Activated CD8-positive, alpha-beta T cell treated with anti-CD3 and anti-CD28 coated beads, Interleukin-2, amount 10 ng/mL, durations not matched to agents 7 days and 5 days (primary cell): ENCODE measurements at regions not wholly inside any gene's neighbourhood (a gene's known extent, or its start where the extent isn't known, plus 50 kb on each side); places are given as distances from the start of the nearest gene placed in this dataset.
"Not testable (repeated sequence)": the region's sequence is repeated elsewhere in the genome, so short reads cannot be mapped to it uniquely, and the experiment has no call there.

Experiments used
- ATAC-seq: fragments of 150-1000 bp; cut with Tn5 transposase; one replicate; pipeline ENCODE4 v1.10.0; 2021; ENCODE audit warnings: moderate library complexity
- CTCF ChIA-PET: fragments of 350-600 bp; sonication (Branson Sonifier 250); formaldehyde crosslinking; loops from one replicate; lab custom pipeline; 2021; ENCODE audit warnings: antibody characterized with exemption; lab: Charles Lee
- POLR2A ChIA-PET: fragments of 350-600 bp; sonication (Branson Sonifier 250); formaldehyde crosslinking; loops from one replicate; lab custom pipeline; 2021; ENCODE audit warnings: antibody characterized with exemption; lab: Charles Lee
- DNase-seq: peaks from one replicate; pipeline ENCODE4 v3.0.0-alpha.2; 2020
- H3K27ac Mint-ChIP-seq: one replicate; pipeline ENCODE4 v1.8.0; 2021; ENCODE audit warnings: mild to moderate bottlenecking, mixed read lengths
- H3K27me3 Mint-ChIP-seq: one replicate; pipeline ENCODE4 v1.8.0; 2021; ENCODE audit warnings: low read depth, mixed read lengths
- H3K36me3 Mint-ChIP-seq: one replicate; pipeline ENCODE4 v1.8.0; 2021; ENCODE audit warnings: low read depth, mixed read lengths
- H3K4me1 Mint-ChIP-seq: one replicate; pipeline ENCODE4 v1.8.0; 2021; ENCODE audit warnings: low read depth, mixed read lengths
- H3K4me3 Mint-ChIP-seq: one replicate; pipeline ENCODE4 v1.8.0; 2021; ENCODE audit warnings: mild to moderate bottlenecking, mixed read lengths
- H3K9me3 Mint-ChIP-seq: one replicate; pipeline ENCODE4 v1.8.0; 2022; ENCODE audit warnings: mixed read lengths; ENCODE audit not compliant: insufficient read depth

GRCh38 chr19:23597661-23598060 is 89.4 kb downstream of the ZNF675 start:
- ChIA-PET POLR2A (no interaction called here), CTCF (no interaction called here)
- Mint-ChIP-seq H3K36me3 (no peaks in the 10 kb centered on the region), H3K27me3 (no peaks in the 10 kb centered on the region), H3K4me1 (no peaks in the 10 kb centered on the region), H3K4me3 (no peak overlapping the region), H3K27ac (no peak overlapping the region), H3K9me3 (peaks cover 34% of the 10 kb centered on the region)
- DNase-seq (no peak), ATAC-seq (no peak)

GRCh38 chr19:23596872-23597271 is 90.1 kb downstream of the ZNF675 start:
- Mint-ChIP-seq H3K4me3 (no peak overlapping the region), H3K9me3 (peaks cover 37% of the 10 kb centered on the region), H3K27me3 (no peaks in the 10 kb centered on the region), H3K27ac (no peak overlapping the region), H3K36me3 (no peaks in the 10 kb centered on the region), H3K4me1 (no peaks in the 10 kb centered on the region)
- ATAC-seq (no peak), DNase-seq (no peak)
- ChIA-PET POLR2A (no interaction called here), CTCF (no interaction called here)

DNA sequence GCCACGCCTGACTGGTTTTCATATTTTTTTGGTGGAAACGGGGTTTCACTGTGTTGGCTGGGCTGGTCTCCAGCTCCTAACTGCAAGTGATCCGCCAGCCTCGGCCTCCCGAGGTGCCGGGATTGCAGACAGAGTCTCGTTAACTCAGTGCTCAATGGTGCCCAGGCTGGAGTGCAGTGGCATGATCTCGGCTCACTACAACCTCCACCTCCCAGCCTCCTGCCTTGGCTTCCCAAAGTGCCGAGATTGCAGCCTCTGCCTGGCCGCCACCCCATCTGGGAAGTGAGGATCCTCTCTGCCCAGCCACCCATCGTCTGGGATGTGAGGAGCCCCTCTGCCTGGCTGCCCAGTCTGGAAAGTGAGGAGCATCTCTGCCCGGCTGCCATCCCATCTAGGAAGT is 92.7 kb downstream of the ZNF675 start:
- not testable (repeated sequence) for H3K4me1 Mint-ChIP-seq

GRCh38 chr19:23587546-23587945 is 99.5 kb downstream of the ZNF675 start:
- Mint-ChIP-seq H3K4me3 (no peak overlapping the region), H3K36me3 (no peaks in the 10 kb centered on the region), H3K27me3 (no peaks in the 10 kb centered on the region), H3K9me3 (peaks cover 19% of the 10 kb centered on the region), H3K27ac (no peak overlapping the region), H3K4me1 (no peaks in the 10 kb centered on the region)
- ChIA-PET POLR2A (no interaction called here), CTCF (no interaction called here)
- ATAC-seq = no peak
- no peak for DNase-seq

More for the DNA sequence above, 92.7 kb downstream of the ZNF675 start:
- DNase-seq, H3K27ac Mint-ChIP-seq, H3K4me3 Mint-ChIP-seq, ATAC-seq, H3K27me3 Mint-ChIP-seq, POLR2A ChIA-PET, H3K36me3 Mint-ChIP-seq, CTCF ChIA-PET: not testable (repeated sequence)
- peaks cover 47% of the 10 kb centered on the region for H3K9me3 Mint-ChIP-seq

DNA sequence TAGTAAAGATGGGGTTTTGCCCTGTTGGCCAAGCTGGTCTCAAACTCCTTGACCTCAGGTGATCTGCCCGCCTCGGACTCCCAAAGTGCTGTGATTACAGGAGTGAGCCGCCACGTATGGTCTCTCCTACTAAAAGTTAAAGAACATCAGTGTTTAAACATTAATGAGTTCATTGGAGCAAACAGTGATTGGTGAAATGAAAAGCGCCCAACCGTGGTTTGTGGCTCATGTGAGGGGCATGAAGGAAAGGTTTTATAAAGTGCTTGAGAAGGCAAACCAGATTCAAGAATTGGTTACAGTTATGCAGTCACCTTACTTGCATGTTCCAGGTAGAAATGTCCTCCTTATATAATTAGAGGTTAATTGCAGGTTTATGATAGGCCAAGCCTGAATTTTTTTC is 109.5 kb downstream of the ZNF675 start:
- ChIA-PET POLR2A (no interaction called here), CTCF (no interaction called here)
- ATAC-seq (no peak), DNase-seq (no peak)
- Mint-ChIP-seq H3K27me3 (no peaks in the 10 kb centered on the region), H3K4me3 (no peak overlapping the region), H3K27ac (no peak overlapping the region), H3K36me3 (no peaks in the 10 kb centered on the region), H3K9me3 (peaks cover 36% of the 10 kb centered on the region), H3K4me1 (no peaks in the 10 kb centered on the region)

- Mint-ChIP-seq H3K27me3 (no peaks in the 10 kb centered on the region), H3K9me3 (peaks cover 53% of the 10 kb centered on the region), H3K4me3 (no peak overlapping the region), H3K36me3 (peaks cover 3% of the 10 kb centered on the region), H3K27ac (no peak overlapping the region), H3K4me1 (no peaks in the 10 kb centered on the region)
- ChIA-PET CTCF (no interaction called here), POLR2A (no interaction called here)
- DNase-seq (no peak), ATAC-seq (no peak)
Measured at GRCh38 chr19:23571175-23571574, 115.8 kb downstream of the ZNF675 start.

DNA sequence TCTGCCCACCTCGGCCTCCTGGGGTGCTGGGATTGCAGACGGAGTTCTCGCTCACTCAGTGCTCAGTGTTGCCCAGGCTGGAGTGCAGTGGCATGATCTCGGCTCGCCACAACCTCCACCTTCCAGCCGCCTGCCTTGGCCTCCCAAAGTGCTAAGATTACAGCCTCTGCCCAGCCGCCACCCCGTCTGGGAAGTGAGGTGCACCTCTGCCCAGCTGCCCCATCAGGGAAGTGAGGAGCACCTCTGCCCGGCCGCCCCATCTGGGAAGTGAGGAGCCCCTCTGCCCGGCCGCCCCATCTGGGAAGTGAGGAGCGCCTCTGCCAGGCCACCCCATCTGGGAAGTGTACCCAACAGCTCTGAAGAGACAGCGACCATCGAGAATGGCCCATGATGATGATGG is 118.9 kb downstream of the ZNF675 start:
- H3K9me3 Mint-ChIP-seq = peaks cover 47% of the 10 kb centered on the region
- ATAC-seq, CTCF ChIA-PET: not testable (repeated sequence)

DNA sequence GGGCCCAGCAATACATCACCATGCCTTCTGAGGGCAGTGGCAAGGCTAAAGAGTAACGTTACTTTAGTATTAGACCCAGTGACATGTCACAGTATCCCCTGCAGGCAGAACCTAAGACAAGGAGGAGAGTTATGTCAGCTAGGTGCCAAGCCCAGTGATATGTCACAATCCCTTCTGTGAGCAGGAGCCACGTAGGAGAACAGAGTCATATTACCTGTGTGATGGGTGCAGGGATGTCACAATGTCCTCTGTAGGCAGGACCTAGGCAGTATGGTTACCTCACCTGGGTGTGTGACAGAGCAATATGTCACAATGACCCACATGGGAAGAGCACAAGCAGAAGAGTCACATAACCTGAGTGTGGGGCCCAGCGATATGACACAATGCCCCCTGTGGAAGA is 121.8 kb downstream of the ZNF675 start:
- H3K27me3 Mint-ChIP-seq = no peaks in the 10 kb centered on the region
- H3K36me3 Mint-ChIP-seq = peaks cover 3% of the 10 kb centered on the region
- no peak overlapping the region for H3K27ac Mint-ChIP-seq
- ATAC-seq (no peak), DNase-seq (no peak)
- H3K9me3 Mint-ChIP-seq = peaks cover 30% of the 10 kb centered on the region
- no peak overlapping the region for H3K4me3 Mint-ChIP-seq
- ChIA-PET CTCF (no interaction called here), POLR2A (no interaction called here)
- H3K4me1 Mint-ChIP-seq = no peaks in the 10 kb centered on the region

More for the DNA sequence above, 118.9 kb downstream of the ZNF675 start:
- H3K36me3 Mint-ChIP-seq, H3K4me1 Mint-ChIP-seq, H3K27me3 Mint-ChIP-seq, POLR2A ChIA-PET, DNase-seq, H3K4me3 Mint-ChIP-seq, H3K27ac Mint-ChIP-seq: not testable (repeated sequence)

DNA sequence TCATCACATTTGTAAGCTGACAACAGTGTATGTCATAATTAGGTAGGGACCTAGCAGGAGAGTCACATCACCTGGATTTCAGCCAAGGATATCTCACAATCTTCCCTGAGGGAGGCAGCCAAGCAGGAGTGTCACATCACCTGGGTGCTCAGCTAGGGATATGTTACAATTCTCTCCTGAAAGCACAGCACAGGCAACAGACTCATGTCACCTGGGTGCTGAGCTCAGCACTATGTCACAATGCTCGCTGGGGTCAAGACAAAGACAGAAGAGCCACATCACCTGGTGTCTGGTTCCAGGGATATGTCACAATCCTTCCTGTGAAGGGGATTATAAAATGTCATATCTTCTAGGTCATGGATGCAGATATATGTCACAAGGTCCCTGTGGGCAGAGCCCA is 123.7 kb downstream of the ZNF675 start:
- H3K9me3 Mint-ChIP-seq = peaks cover 18% of the 10 kb centered on the region
- H3K36me3 Mint-ChIP-seq = no peaks in the 10 kb centered on the region
- ChIA-PET POLR2A (no interaction called here), CTCF (no interaction called here)
- H3K4me1 Mint-ChIP-seq = no peaks in the 10 kb centered on the region
- DNase-seq = no peak
- no peaks in the 10 kb centered on the region for H3K27me3 Mint-ChIP-seq
- no peak for ATAC-seq
- H3K27ac Mint-ChIP-seq = no peak overlapping the region
- H3K4me3 Mint-ChIP-seq = no peak overlapping the region

- Mint-ChIP-seq H3K27ac (no peak overlapping the region), H3K4me3 (no peak overlapping the region), H3K9me3 (peaks cover 21% of the 10 kb centered on the region), H3K4me1 (no peaks in the 10 kb centered on the region), H3K27me3 (no peaks in the 10 kb centered on the region), H3K36me3 (no peaks in the 10 kb centered on the region)
- ATAC-seq = no peak
- CTCF ChIA-PET = no interaction called here
- DNase-seq = no peak
- POLR2A ChIA-PET = no interaction called here
Measured at GRCh38 chr19:23561341-23561740, 125.7 kb downstream of the ZNF675 start.

- H3K9me3 Mint-ChIP-seq = peaks cover 27% of the 10 kb centered on the region
- no peak overlapping the region for H3K27ac Mint-ChIP-seq
- no peaks in the 10 kb centered on the region for H3K36me3 Mint-ChIP-seq
- ATAC-seq (no peak), DNase-seq (no peak)
- H3K27me3 Mint-ChIP-seq = no peaks in the 10 kb centered on the region
- ChIA-PET POLR2A (no interaction called here), CTCF (no interaction called here)
- no peak overlapping the region for H3K4me3 Mint-ChIP-seq
- no peaks in the 10 kb centered on the region for H3K4me1 Mint-ChIP-seq
Measured at GRCh38 chr19:23560051-23560450, 127.0 kb downstream of the ZNF675 start.

- Mint-ChIP-seq H3K9me3 (peaks cover 21% of the 10 kb centered on the region), H3K4me1 (no peaks in the 10 kb centered on the region), H3K36me3 (no peaks in the 10 kb centered on the region), H3K4me3 (no peak overlapping the region), H3K27me3 (no peaks in the 10 kb centered on the region), H3K27ac (no peak overlapping the region)
- ChIA-PET POLR2A (no interaction called here), CTCF (no interaction called here)
- no peak for ATAC-seq
- no peak for DNase-seq
Measured at GRCh38 chr19:23558541-23558940, 128.5 kb downstream of the ZNF675 start.

GRCh38 chr19:23557381-23557780 is 129.6 kb downstream of the ZNF675 start:
- H3K4me1 Mint-ChIP-seq = no peaks in the 10 kb centered on the region
- H3K9me3 Mint-ChIP-seq = peaks cover 15% of the 10 kb centered on the region
- H3K27ac Mint-ChIP-seq = no peak overlapping the region
- H3K36me3 Mint-ChIP-seq = no peaks in the 10 kb centered on the region
- DNase-seq = no peak
- ATAC-seq = no peak
- H3K27me3 Mint-ChIP-seq = no peaks in the 10 kb centered on the region
- H3K4me3 Mint-ChIP-seq = no peak overlapping the region
- POLR2A ChIA-PET = interaction anchor here (0.6 kb wide), 1 partner anchor 478 kb away, joined by 5 read pairs; no protein-coding TSS in a partner anchor
- CTCF ChIA-PET = no interaction called here
